Gastroesophageal sphincter (tissue), 3 donors: ENCODE measurements at regions not wholly inside any gene's neighbourhood (a gene's known extent, or its start where the extent isn't known, plus 50 kb on each side); places are given as distances from the start of the nearest gene placed in this dataset.

Experiments used
- EP300 ChIP-seq: sonication (generic); formaldehyde crosslinking; IDR thresholded peaks from one replicate; pipeline ENCODE4 v1.6.1; 2017; ENCODE audit warnings: antibody characterized with exemption, mild to moderate bottlenecking
- TF ChIP-seq, protein P1 (sequence below), 4 experiments: fragments of 200-600 bp in 2 of 4; fragments of 450-650 bp in 2 of 4; sonication (generic) in 1 of 4; IDR thresholded peaks; one replicate each; pipeline ENCODE4 v1.5.1; 2017 to 2019; ENCODE audit warnings: antibody characterized with exemption in 4 of 4, mild to moderate bottlenecking in 2 of 4, moderate library complexity in 2 of 4

- no peak for TF ChIP-seq EP300
- TF ChIP-seq, protein P1, sequence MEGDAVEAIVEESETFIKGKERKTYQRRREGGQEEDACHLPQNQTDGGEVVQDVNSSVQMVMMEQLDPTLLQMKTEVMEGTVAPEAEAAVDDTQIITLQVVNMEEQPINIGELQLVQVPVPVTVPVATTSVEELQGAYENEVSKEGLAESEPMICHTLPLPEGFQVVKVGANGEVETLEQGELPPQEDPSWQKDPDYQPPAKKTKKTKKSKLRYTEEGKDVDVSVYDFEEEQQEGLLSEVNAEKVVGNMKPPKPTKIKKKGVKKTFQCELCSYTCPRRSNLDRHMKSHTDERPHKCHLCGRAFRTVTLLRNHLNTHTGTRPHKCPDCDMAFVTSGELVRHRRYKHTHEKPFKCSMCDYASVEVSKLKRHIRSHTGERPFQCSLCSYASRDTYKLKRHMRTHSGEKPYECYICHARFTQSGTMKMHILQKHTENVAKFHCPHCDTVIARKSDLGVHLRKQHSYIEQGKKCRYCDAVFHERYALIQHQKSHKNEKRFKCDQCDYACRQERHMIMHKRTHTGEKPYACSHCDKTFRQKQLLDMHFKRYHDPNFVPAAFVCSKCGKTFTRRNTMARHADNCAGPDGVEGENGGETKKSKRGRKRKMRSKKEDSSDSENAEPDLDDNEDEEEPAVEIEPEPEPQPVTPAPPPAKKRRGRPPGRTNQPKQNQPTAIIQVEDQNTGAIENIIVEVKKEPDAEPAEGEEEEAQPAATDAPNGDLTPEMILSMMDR (IDR thresholded peaks at IDR 0.05) = no peak
Measured at GRCh38 chr5:54388811-54389210, 66.7 kb upstream of the HSPB3 start.
